NCI-H526 (cell line): ENCODE measurements at regions not wholly inside any gene's neighbourhood (a gene's known extent, or its start where the extent isn't known, plus 50 kb on each side); places are given as distances from the start of the nearest gene placed in this dataset.
"Not testable (repeated sequence)": the region's sequence is repeated elsewhere in the genome, so short reads cannot be mapped to it uniquely, and the experiment has no call there.

Experiments
- DNase-seq, 2 experiments: peaks; one replicate each; lab custom pipeline; 2025; lab: John Stamatoyannopoulos, UW

- DNase-seq, result peak; percentile 53 to 97
Observed at GRCh38 chr7:149714081-149714909, 59.1 kb downstream of the ZNF467 start.

- no peak for DNase-seq
Observed at GRCh38 chr7:149713731-149714068, 59.7 kb downstream of the ZNF467 start.

- DNase-seq, result no peak
Observed at GRCh38 chr7:149713061-149713730, 60.2 kb downstream of the ZNF467 start.

- DNase-seq, result no peak
Observed at GRCh38 chr7:149708026-149708425, 65.4 kb downstream of the ZNF467 start.

- DNase-seq, result peak in 1 of 2 experiments; percentile 36
Observed at GRCh38 chr7:149707448-149707886, 65.9 kb downstream of the ZNF467 start.

- no peak for DNase-seq
Observed at GRCh38 chr7:149706398-149706797, 67.0 kb downstream of the ZNF467 start.

- DNase-seq, result no peak
Observed at GRCh38 chr7:149704507-149704906, 68.9 kb downstream of the ZNF467 start.

- no peak for DNase-seq
Observed at GRCh38 chr7:149703044-149703650, 70.2 kb downstream of the ZNF467 start.

GRCh38 chr7:149701495-149702240, 71.7 kb downstream of the ZNF467 start:
- no peak for DNase-seq

GRCh38 chr7:149697767-149698166, 75.6 kb downstream of the ZNF467 start:
- DNase-seq, result not testable (repeated sequence)

GRCh38 chr7:149696280-149696679, 77.1 kb downstream of the ZNF467 start:
- DNase-seq, result no peak

GRCh38 chr7:149692557-149692982, 80.8 kb downstream of the ZNF467 start:
- DNase-seq, result no peak

GRCh38 chr7:149692056-149692455, 81.3 kb downstream of the ZNF467 start:
- no peak for DNase-seq

GRCh38 chr7:149690688-149691446, 82.5 kb downstream of the ZNF467 start:
- peak; percentile 93 to 95 for DNase-seq

GRCh38 chr7:149689291-149689721, 84.1 kb downstream of the ZNF467 start:
- DNase-seq, result no peak

- no peak for DNase-seq
Observed at GRCh38 chr7:149688836-149689235, 84.6 kb downstream of the ZNF467 start.

- not testable (repeated sequence) for DNase-seq
Observed at GRCh38 chr7:149687820-149688219, 85.6 kb downstream of the ZNF467 start.

GRCh38 chr7:149686449-149686848, 86.9 kb downstream of the ZNF467 start:
- DNase-seq, result no peak

- DNase-seq, result no peak
Observed at GRCh38 chr7:149686011-149686410, 87.4 kb downstream of the ZNF467 start.

GRCh38 chr7:149685455-149685854, 87.9 kb downstream of the ZNF467 start:
- DNase-seq, result no peak

- no peak for DNase-seq
Observed at GRCh38 chr7:149683898-149684297, 89.5 kb downstream of the ZNF467 start.
